IMR-90 (cell line): ENCODE measurements at regions not wholly inside any gene's neighbourhood (a gene's known extent, or its start where the extent isn't known, plus 50 kb on each side); places are given as distances from the start of the nearest gene placed in this dataset.

Experiments used
- ATAC-seq: fragments of 200-7000 bp; cut with Tn5 transposase; 2 replicates; pipeline ENCODE4 v1.9.1; 2020; ENCODE audit warnings: low read depth, mild to moderate bottlenecking, moderate library complexity
- BruUV-seq: library from RNA; stranded (reverse); fragments of 400-500 nt; replicated peaks from 2 replicates; lab custom pipeline; 2021; lab: Mats Ljungman, UMichigan
- CTCF ChIA-PET: fragments of 300-600 bp; formaldehyde crosslinking; extraction: SDS; loops from one replicate; lab custom pipeline; 2021; ENCODE audit warnings: antibody characterized with exemption; lab: Yijun Ruan, JAX
- POLR2A ChIA-PET: fragments of 300-600 bp; sonication (Branson Sonifier 250); formaldehyde crosslinking; loops from one replicate; lab custom pipeline; 2022; ENCODE audit warnings: antibody characterized with exemption; ENCODE audit not compliant: unreplicated experiment; lab: Charles Lee
- DNase-seq: peaks from one replicate; pipeline ENCODE4 v3.0.0; 2013
- H2AFZ ChIP-seq: replicated peaks from 2 replicates; pipeline ENCODE3; 2013; ENCODE audit warnings: low read length, mild to moderate bottlenecking; ENCODE audit not compliant: poor library complexity
- H2AK5ac ChIP-seq: 2 replicates; pipeline ENCODE4 v1.6.1; 2013; ENCODE audit warnings: low read depth, low read length, inconsistent platforms
- H2AK9ac ChIP-seq: replicated peaks from 2 replicates; pipeline ENCODE3; 2013; ENCODE audit warnings: mild to moderate bottlenecking, low read depth, low read length, moderate library complexity; ENCODE audit not compliant: poor library complexity
- H2BK120ac ChIP-seq: 2 replicates; pipeline ENCODE4 v1.6.1; 2013; ENCODE audit warnings: low read depth, low read length, inconsistent platforms
- H2BK15ac ChIP-seq: 3 replicates; pipeline ENCODE4 v1.6.1; 2013; ENCODE audit warnings: low read depth, low read length, inconsistent platforms
- H2BK20ac ChIP-seq: 2 replicates; pipeline ENCODE4 v1.6.1; 2013; ENCODE audit warnings: low read depth, mild to moderate bottlenecking, inconsistent platforms, low read length, moderate library complexity
- H2BK5ac ChIP-seq: 2 replicates; pipeline ENCODE4 v1.6.1; 2013; ENCODE audit warnings: mild to moderate bottlenecking, low read depth, low read length, inconsistent platforms; ENCODE audit not compliant: poor library complexity, severe bottlenecking
- H3K14ac ChIP-seq: replicated peaks from 2 replicates; pipeline ENCODE4 v1.6.1; 2013; ENCODE audit warnings: low read depth, low read length, inconsistent platforms
- H3K18ac ChIP-seq: 2 replicates; pipeline ENCODE4 v1.6.1; 2013; ENCODE audit warnings: low read depth, low read length, control low read depth
- H3K23ac ChIP-seq: 2 replicates; pipeline ENCODE4 v1.6.1; 2013; ENCODE audit warnings: low read depth, low read length, inconsistent platforms
- H3K27ac ChIP-seq: 2 replicates; pipeline ENCODE4 v1.5.1; 2013; ENCODE audit warnings: mild to moderate bottlenecking, control low read depth, low read length; ENCODE audit not compliant: insufficient read depth
- H3K27me3 ChIP-seq: 2 replicates; pipeline ENCODE4 v1.6.1; 2013; ENCODE audit warnings: low read length; ENCODE audit not compliant: control insufficient read depth, insufficient read depth
- H3K36me3 ChIP-seq: 2 replicates; pipeline ENCODE4 v1.6.1; 2013; ENCODE audit warnings: low read length, mixed read lengths; ENCODE audit not compliant: control insufficient read depth, insufficient read depth
- H3K4ac ChIP-seq: 2 replicates; pipeline ENCODE4 v1.6.1; 2013; ENCODE audit warnings: low read depth, low read length, inconsistent platforms
- H3K4me1 ChIP-seq: 2 replicates; pipeline ENCODE4 v1.6.1; 2013; ENCODE audit warnings: low read length, mixed read lengths; ENCODE audit not compliant: control insufficient read depth, insufficient read depth
- H3K4me2 ChIP-seq: 2 replicates; pipeline ENCODE4 v1.6.1; 2013; ENCODE audit warnings: low read depth, mild to moderate bottlenecking, control low read depth, low read length, moderate library complexity
- H3K4me3 ChIP-seq: 2 replicates; pipeline ENCODE4 v1.5.1; 2013; ENCODE audit warnings: low read depth, mild to moderate bottlenecking, control low read depth, low read length, moderate library complexity; ENCODE audit not compliant: insufficient read depth
- H3K56ac ChIP-seq: 2 replicates; pipeline ENCODE4 v1.6.1; 2013; ENCODE audit warnings: low read length, inconsistent platforms; ENCODE audit not compliant: insufficient read depth; ENCODE audit errors: extremely low read depth
- H3K79me1 ChIP-seq, 2 experiments: 2 replicates each; pipeline ENCODE4 v1.6.1; 2013; ENCODE audit warnings: low read length in 2 of 2, inconsistent platforms in 1 of 2, low read depth in 1 of 2
- H3K9ac ChIP-seq: 2 replicates; pipeline ENCODE4 v1.6.1; 2013; ENCODE audit warnings: low read depth, low read length, control low read depth
- H3K9me1 ChIP-seq: 2 replicates; pipeline ENCODE4 v1.6.1; 2013; ENCODE audit warnings: low read length, inconsistent platforms; ENCODE audit not compliant: insufficient read depth
- H3K9me3 ChIP-seq: 2 replicates; pipeline ENCODE4 v1.6.1; 2013; ENCODE audit warnings: low read length; ENCODE audit not compliant: control insufficient read depth, insufficient read depth
- H4K20me1 ChIP-seq: 2 replicates; pipeline ENCODE4 v1.6.1; 2013; ENCODE audit warnings: low read length, inconsistent platforms; ENCODE audit not compliant: insufficient read depth
- H4K5ac ChIP-seq: 2 replicates; pipeline ENCODE4 v1.6.1; 2013; ENCODE audit warnings: mild to moderate bottlenecking, low read depth, low read length, control low read depth
- H4K8ac ChIP-seq, 2 experiments: 2 replicates each; pipeline ENCODE4 v1.6.1; 2013; ENCODE audit warnings: low read depth in 2 of 2, low read length in 2 of 2, control low read depth in 1 of 2, inconsistent platforms in 1 of 2
- H4K91ac ChIP-seq: 2 replicates; pipeline ENCODE4 v1.6.1; 2013; ENCODE audit warnings: low read depth, low read length, inconsistent platforms; ENCODE audit not compliant: insufficient read depth
- BHLHE40 ChIP-seq: fragments of 150-350 bp; IDR thresholded peaks from 2 replicates; pipeline ENCODE4 v1.6.1; 2016; ENCODE audit warnings: mild to moderate bottlenecking, low read depth, low read length
- CEBPB ChIP-seq: IDR thresholded peaks from 2 replicates; pipeline ENCODE4 v1.6.1; 2012; ENCODE audit warnings: low read depth, low read length, improper control_type of control experiment
- CHD1 ChIP-seq: IDR thresholded peaks from 2 replicates; pipeline ENCODE4 v1.6.1; 2012; ENCODE audit warnings: low read depth, low read length, improper control_type of control experiment
- ELK1 ChIP-seq: fragments of 150-350 bp; IDR thresholded peaks from 2 replicates; pipeline ENCODE4 v1.6.1; 2016; ENCODE audit warnings: low read depth, mild to moderate bottlenecking, low read length, moderate library complexity, borderline replicate concordance
- FOS ChIP-seq: fragments of 150-350 bp; IDR thresholded peaks from 2 replicates; pipeline ENCODE4 v1.6.1; 2016; ENCODE audit warnings: low read depth, low read length
- MAFK ChIP-seq: IDR thresholded peaks from 2 replicates; pipeline ENCODE4 v1.6.1; 2012; ENCODE audit warnings: low read depth, low read length, improper control_type of control experiment
- MAZ ChIP-seq: IDR thresholded peaks from 2 replicates; pipeline ENCODE4 v1.6.1; 2012; ENCODE audit warnings: low read depth, mild to moderate bottlenecking, low read length, improper control_type of control experiment, moderate library complexity, borderline replicate concordance
- MXI1 ChIP-seq: IDR thresholded peaks from 2 replicates; pipeline ENCODE4 v1.6.1; 2012; ENCODE audit warnings: low read depth, mild to moderate bottlenecking, low read length, moderate library complexity, borderline replicate concordance
- NFE2L2 ChIP-seq: fragments of 150-350 bp; IDR thresholded peaks from 2 replicates; pipeline ENCODE4 v1.6.1; 2016; ENCODE audit warnings: low read depth, mild to moderate bottlenecking, low read length
- POLR2A ChIP-seq: IDR thresholded peaks from 2 replicates; pipeline ENCODE4 v1.6.1; 2012; ENCODE audit warnings: mild to moderate bottlenecking, low read depth, low read length
- RAD21 ChIP-seq: IDR thresholded peaks from 2 replicates; pipeline ENCODE4 v1.6.1; 2012; ENCODE audit warnings: low read length, improper control_type of control experiment
- RCOR1 ChIP-seq: IDR thresholded peaks from 2 replicates; pipeline ENCODE4 v1.6.1; 2012; ENCODE audit warnings: mild to moderate bottlenecking, low read length, improper control_type of control experiment; ENCODE audit not compliant: insufficient replicate concordance
- RFX5 ChIP-seq: IDR thresholded peaks from 2 replicates; pipeline ENCODE4 v1.8.0; 2012; ENCODE audit warnings: low read depth, mild to moderate bottlenecking, low read length, moderate library complexity
- SMC3 ChIP-seq: fragments of 150-350 bp; IDR thresholded peaks from 2 replicates; pipeline ENCODE4 v1.6.1; 2016; ENCODE audit warnings: low read depth, mild to moderate bottlenecking, antibody characterized with exemption, low read length, moderate library complexity
- USF2 ChIP-seq: fragments of 150-350 bp; IDR thresholded peaks from 2 replicates; pipeline ENCODE4 v1.6.1; 2017; ENCODE audit warnings: mild to moderate bottlenecking, antibody characterized with exemption, low read length, low read depth
- WGBS, 2 experiments: methylation state at CpG; one replicate each; pipeline versions ENCODE4 v1.1.5 to v1.1.7; 2013; ENCODE audit warnings: missing lambda C conversion rate in 2 of 2; ENCODE audit not compliant: insufficient read length in 1 of 2; ENCODE audit errors: extremely low coverage in 2 of 2; 5-methylcytosine and 5-hydroxymethylcytosine counted together
- dilution Hi-C: fragments of 300-500 bp; cut with HindIII; formaldehyde crosslinking; loops from one replicate; pipeline ENCODE4 v1.14.3; 2018; ENCODE audit warnings: low sequenced_read_pairs; ENCODE audit not compliant: unreplicated experiment
- in situ Hi-C: fragments of 300-500 bp; cut with MboI; formaldehyde crosslinking; loops from 3 replicates; pipeline ENCODE4 v1.14.3; 2019; ENCODE audit warnings: low sequenced_read_pairs, inconsistent platforms, mixed read lengths
- intact Hi-C: fragments of 100-400 bp; cut with micrococcal nuclease; formaldehyde crosslinking; loops from 2 replicates; pipeline ENCODE4 v1.10.0; 2022
- TF ChIP-seq, protein P1 (sequence below): conservative IDR thresholded peaks from 2 replicates; pipeline ENCODE4 v1.5.1; 2012; ENCODE audit warnings: mild to moderate bottlenecking, low read depth, low read length, improper control_type of control experiment

GRCh38 chr13:67619995-67620380, 389.9 kb upstream of the PCDH9 start:
- peak overlapping the region; percentile 69; the same call in 1 of the 2 replicates for H3K18ac ChIP-seq
- H4K5ac ChIP-seq, result no peak overlapping the region
- no peak overlapping the region for H2BK15ac ChIP-seq
- no peak overlapping the region for H3K4ac ChIP-seq
- TF ChIP-seq FOS (peak; percentile 53), USF2 (no peak), CHD1 (no peak), CEBPB (no peak), RCOR1 (no peak), POLR2A (no peak), RAD21 (no peak), NFE2L2 (no peak), RFX5 (no peak), MAFK (peak; percentile 36), MAZ (no peak), MXI1 (no peak), SMC3 (no peak), ELK1 (no peak), BHLHE40 (0 out of 2 replicates have a peak, but pooled peaks have one; percentile 8)
- TF ChIP-seq, protein P1, sequence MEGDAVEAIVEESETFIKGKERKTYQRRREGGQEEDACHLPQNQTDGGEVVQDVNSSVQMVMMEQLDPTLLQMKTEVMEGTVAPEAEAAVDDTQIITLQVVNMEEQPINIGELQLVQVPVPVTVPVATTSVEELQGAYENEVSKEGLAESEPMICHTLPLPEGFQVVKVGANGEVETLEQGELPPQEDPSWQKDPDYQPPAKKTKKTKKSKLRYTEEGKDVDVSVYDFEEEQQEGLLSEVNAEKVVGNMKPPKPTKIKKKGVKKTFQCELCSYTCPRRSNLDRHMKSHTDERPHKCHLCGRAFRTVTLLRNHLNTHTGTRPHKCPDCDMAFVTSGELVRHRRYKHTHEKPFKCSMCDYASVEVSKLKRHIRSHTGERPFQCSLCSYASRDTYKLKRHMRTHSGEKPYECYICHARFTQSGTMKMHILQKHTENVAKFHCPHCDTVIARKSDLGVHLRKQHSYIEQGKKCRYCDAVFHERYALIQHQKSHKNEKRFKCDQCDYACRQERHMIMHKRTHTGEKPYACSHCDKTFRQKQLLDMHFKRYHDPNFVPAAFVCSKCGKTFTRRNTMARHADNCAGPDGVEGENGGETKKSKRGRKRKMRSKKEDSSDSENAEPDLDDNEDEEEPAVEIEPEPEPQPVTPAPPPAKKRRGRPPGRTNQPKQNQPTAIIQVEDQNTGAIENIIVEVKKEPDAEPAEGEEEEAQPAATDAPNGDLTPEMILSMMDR, result no peak
- intact Hi-C loops, result loop anchor here (2.0 kb wide), 1 partner anchor 65 kb away; no protein-coding TSS in a partner anchor
- H3K9me1 ChIP-seq, result no peaks in the 10 kb centered on the region
- no peaks in the 10 kb centered on the region for H3K9me3 ChIP-seq
- no peak overlapping the region for H2AK5ac ChIP-seq
- BruUV-seq, result no TSS peak
- WGBS, 2 experiments, result no CpG with 5 or more reads among the region's 2 CpGs
- no peak overlapping the region for H3K9ac ChIP-seq
- dilution Hi-C loops, result no loop called here
- DNase-seq (peak; percentile 64), ATAC-seq (peak; percentile 53)
- no peak overlapping the region for H2BK20ac ChIP-seq
- CTCF ChIA-PET, result interaction anchor here (0.6 kb wide), 1 partner anchor 23 kb away, joined by 4 read pairs; no protein-coding TSS in a partner anchor
- peak overlapping the region; percentile 68 for H3K4me2 ChIP-seq
- in situ Hi-C loops, result no loop called here
- H3K4me3 ChIP-seq, result no peak overlapping the region
- no peak overlapping the region for H2AK9ac ChIP-seq
- no peak overlapping the region for H2AFZ ChIP-seq
- peak overlapping the region; percentile 47; the same call in 1 of the 2 replicates for H2BK120ac ChIP-seq
- no peaks in the 10 kb centered on the region for H3K36me3 ChIP-seq
- no peaks in the 10 kb centered on the region for H3K79me1 ChIP-seq
- no peak overlapping the region for H3K14ac ChIP-seq
- H3K56ac ChIP-seq, result no peak overlapping the region
- no peaks in the 10 kb centered on the region for H4K20me1 ChIP-seq
- H3K4me1 ChIP-seq, result peaks cover 2% of the 10 kb centered on the region; the same call in 1 of the 2 replicates
- H3K27ac ChIP-seq, result no peak overlapping the region
- H3K27me3 ChIP-seq, result no peaks in the 10 kb centered on the region
- no peak overlapping the region for H4K8ac ChIP-seq
- POLR2A ChIA-PET, result no interaction called here
- no peak overlapping the region for H4K91ac ChIP-seq
- H2BK5ac ChIP-seq, result peak overlapping the region; percentile 71
- no peak overlapping the region for H3K23ac ChIP-seq
